Upper lobe of left lung (tissue), 6 donors: ENCODE measurements at regions not wholly inside any gene's neighbourhood (a gene's known extent, or its start where the extent isn't known, plus 50 kb on each side); places are given as distances from the start of the nearest gene placed in this dataset.

Experiments
- ATAC-seq, 2 donors: fragments of 200-7000 bp; cut with Tn5 transposase; one replicate each; pipeline ENCODE4 v1.9.1; 2022; ENCODE audit warnings: mild to moderate bottlenecking in 2 of 2, moderate library complexity in 2 of 2; ENCODE audit not compliant: low FRiP score in 2 of 2
- DNase-seq, 2 donors: peaks; one replicate each; pipeline ENCODE4 v3.0.0-alpha.2; 2019 to 2020
- H3K27ac ChIP-seq, 4 donors: fragments of 200-600 bp; sonication (generic); one replicate each; pipeline ENCODE4 v1.5.1; 2016 to 2019
- H3K27me3 ChIP-seq, 4 donors: fragments of 200-600 bp; sonication (generic); one replicate each; pipeline ENCODE4 v1.5.1; 2017 to 2019
- H3K36me3 ChIP-seq, 4 donors: fragments of 200-600 bp; sonication (generic); one replicate each; pipeline ENCODE4 v1.5.1; 2016 to 2019
- H3K4me1 ChIP-seq, 4 donors: fragments of 200-600 bp; sonication (generic); one replicate each; pipeline ENCODE4 v1.5.1; 2018 to 2019
- H3K4me3 ChIP-seq, 4 donors: fragments of 200-600 bp; sonication (generic); one replicate each; pipeline ENCODE4 v1.5.1; 2017 to 2019; ENCODE audit warnings: mild to moderate bottlenecking in 2 of 4, moderate library complexity in 1 of 4
- H3K9me3 ChIP-seq, 4 donors: fragments of 200-600 bp; sonication (generic); one replicate each; pipeline ENCODE4 v1.5.1; 2018 to 2019
- EP300 ChIP-seq, 4 donors: sonication (generic); formaldehyde crosslinking; IDR thresholded peaks; one replicate each; pipeline ENCODE4 v1.5.1; 2017; ENCODE audit warnings: antibody characterized with exemption in 4 of 4, control low read depth in 2 of 4
- POLR2A ChIP-seq, 4 donors: fragments of 450-650 bp; IDR thresholded peaks; one replicate each; pipeline ENCODE4 v1.5.1; 2016 to 2017; ENCODE audit warnings: antibody characterized with exemption in 4 of 4, mild to moderate bottlenecking in 2 of 4
- POLR2AphosphoS5 ChIP-seq, 2 donors: sonication (generic); formaldehyde crosslinking; IDR thresholded peaks; one replicate each; pipeline ENCODE4 v1.5.1; 2017; ENCODE audit warnings: antibody characterized with exemption in 2 of 2
- WGBS, 2 donors: methylation state at CpG; one replicate each; pipeline ENCODE4 v1.1.5; 2017 to 2018; 5-methylcytosine and 5-hydroxymethylcytosine counted together
- TF ChIP-seq, protein P1 (sequence below), 6 experiments: fragments of 450-650 bp in 4 of 6; fragments of 200-600 bp in 2 of 6; sonication (generic) in 2 of 6; IDR thresholded peaks; one replicate each; pipeline ENCODE4 v1.5.1; 2016 to 2019; ENCODE audit warnings: antibody characterized with exemption in 6 of 6
- donor health status: DM: no; HTN: no; CAD: no; lungs with moderate emphysema.
- donor health status: DM: no; HTN: yes; CAD: no; lungs with severe emphysema.

DNA sequence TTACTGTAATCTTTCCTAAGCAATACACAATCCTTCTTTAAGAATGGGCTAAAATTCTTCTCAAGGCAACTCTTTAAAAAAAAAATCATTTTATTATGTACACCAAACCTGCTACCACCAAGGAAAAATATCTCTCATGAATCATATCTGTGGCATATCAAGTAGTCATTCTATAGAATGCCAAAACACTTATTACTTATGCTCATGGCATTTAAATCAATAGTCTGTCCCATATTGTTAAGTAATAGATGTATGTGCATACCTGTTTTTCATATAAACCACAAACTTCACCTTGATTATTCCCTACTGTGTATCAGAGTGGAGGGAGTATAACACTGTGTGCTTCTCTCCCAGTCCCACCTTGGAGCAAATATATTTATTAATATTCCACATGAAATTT lies 95.8 kb upstream of the SETBP1 start:
- Histone ChIP-seq H3K36me3 (no peaks in the 10 kb centered on the region), H3K4me3 (no peak overlapping the region), H3K9me3 (no peaks in the 10 kb centered on the region), H3K27ac (no peak overlapping the region), H3K4me1 (no peaks in the 10 kb centered on the region), H3K27me3 (no peaks in the 10 kb centered on the region)
- DNase-seq (no peak), ATAC-seq (no peak)
- TF ChIP-seq EP300 (IDR thresholded peaks at IDR 0.05) (no peak), POLR2AphosphoS5 (IDR thresholded peaks at IDR 0.05) (no peak), POLR2A (IDR thresholded peaks at IDR 0.05) (no peak)
- TF ChIP-seq, protein P1, sequence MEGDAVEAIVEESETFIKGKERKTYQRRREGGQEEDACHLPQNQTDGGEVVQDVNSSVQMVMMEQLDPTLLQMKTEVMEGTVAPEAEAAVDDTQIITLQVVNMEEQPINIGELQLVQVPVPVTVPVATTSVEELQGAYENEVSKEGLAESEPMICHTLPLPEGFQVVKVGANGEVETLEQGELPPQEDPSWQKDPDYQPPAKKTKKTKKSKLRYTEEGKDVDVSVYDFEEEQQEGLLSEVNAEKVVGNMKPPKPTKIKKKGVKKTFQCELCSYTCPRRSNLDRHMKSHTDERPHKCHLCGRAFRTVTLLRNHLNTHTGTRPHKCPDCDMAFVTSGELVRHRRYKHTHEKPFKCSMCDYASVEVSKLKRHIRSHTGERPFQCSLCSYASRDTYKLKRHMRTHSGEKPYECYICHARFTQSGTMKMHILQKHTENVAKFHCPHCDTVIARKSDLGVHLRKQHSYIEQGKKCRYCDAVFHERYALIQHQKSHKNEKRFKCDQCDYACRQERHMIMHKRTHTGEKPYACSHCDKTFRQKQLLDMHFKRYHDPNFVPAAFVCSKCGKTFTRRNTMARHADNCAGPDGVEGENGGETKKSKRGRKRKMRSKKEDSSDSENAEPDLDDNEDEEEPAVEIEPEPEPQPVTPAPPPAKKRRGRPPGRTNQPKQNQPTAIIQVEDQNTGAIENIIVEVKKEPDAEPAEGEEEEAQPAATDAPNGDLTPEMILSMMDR (IDR thresholded peaks at IDR 0.05) = no peak

DNA sequence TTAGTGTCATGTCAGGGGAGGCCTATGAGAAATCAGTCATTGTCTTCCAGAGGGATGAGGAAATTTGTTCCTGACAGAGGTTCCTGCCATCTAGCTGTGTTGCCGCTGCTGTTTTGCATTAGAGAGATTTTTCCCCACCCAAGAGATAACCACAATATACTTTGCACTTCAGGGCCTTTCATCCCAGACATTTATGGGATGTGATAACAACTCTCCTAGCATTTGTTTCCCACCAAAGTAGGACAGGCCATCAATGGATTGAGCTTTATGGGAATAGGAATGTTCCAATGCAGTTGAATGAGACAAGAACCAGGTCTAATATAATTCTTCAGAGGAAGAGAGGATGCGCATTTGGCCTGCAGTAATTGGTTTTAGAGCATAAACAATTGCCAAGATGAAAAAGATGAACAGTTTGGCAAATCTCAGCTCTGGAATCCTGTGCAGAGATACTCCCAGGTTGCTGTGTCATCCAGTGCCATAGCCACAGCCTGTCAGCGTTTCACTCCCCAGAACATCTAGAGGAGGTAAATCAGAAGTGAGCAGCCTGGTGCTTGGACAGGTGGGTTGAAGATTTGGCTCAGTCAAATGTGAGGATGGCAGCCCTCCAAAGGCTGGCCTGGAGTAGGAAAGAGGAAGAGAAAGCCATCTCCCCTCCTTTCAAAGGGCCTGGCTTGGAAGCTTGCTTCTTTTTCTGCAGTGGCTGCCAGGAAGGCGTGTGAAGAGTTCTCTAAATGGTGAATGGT lies 93.7 kb upstream of the SETBP1 start:
- Histone ChIP-seq H3K4me3 (no peak overlapping the region), H3K27me3 (no peaks in the 10 kb centered on the region), H3K27ac (no peak overlapping the region), H3K4me1 (no peaks in the 10 kb centered on the region), H3K9me3 (no peaks in the 10 kb centered on the region), H3K36me3 (no peaks in the 10 kb centered on the region)
- TF ChIP-seq POLR2AphosphoS5 (IDR thresholded peaks at IDR 0.05) (no peak), EP300 (IDR thresholded peaks at IDR 0.05) (no peak), POLR2A (IDR thresholded peaks at IDR 0.05) (no peak)
- TF ChIP-seq, protein P1 (IDR thresholded peaks at IDR 0.05) = no peak
- DNase-seq (no peak), ATAC-seq (no peak)
- WGBS, 2 donors = 80 to 90% methylated on average over 4 of the region's 4 CpGs

DNA sequence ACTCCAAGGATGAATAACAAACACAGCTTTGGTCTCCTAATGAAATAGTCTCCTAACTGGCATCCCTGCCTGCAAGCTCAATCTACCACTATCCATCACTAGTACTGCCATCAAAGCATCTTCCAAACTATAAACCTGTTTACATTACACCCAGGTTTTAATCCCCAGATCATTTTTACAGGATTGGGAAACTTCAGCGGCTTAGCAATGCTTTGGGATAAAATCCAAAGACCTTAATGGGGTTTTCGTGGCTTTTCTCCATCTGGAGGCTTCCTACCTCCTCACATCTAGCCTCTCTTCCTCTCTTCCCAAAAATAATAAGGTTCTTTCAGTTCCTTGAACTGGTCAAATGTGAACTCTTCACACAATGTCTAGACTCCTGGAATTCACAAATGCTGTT lies 92.2 kb upstream of the SETBP1 start:
- no peak overlapping the region for H3K27ac ChIP-seq
- ATAC-seq (no peak), DNase-seq (no peak)
- H3K4me3 ChIP-seq = no peak overlapping the region
- TF ChIP-seq POLR2A (IDR thresholded peaks at IDR 0.05) (no peak), POLR2AphosphoS5 (IDR thresholded peaks at IDR 0.05) (no peak), EP300 (IDR thresholded peaks at IDR 0.05) (no peak)
- TF ChIP-seq, protein P1 (IDR thresholded peaks at IDR 0.05) = no peak
- H3K36me3 ChIP-seq = no peaks in the 10 kb centered on the region
- 76 to 83% methylated on average over 2 of the region's 2 CpGs for WGBS, 2 donors
- no peaks in the 10 kb centered on the region for H3K4me1 ChIP-seq
- H3K9me3 ChIP-seq = no peaks in the 10 kb centered on the region
- no peaks in the 10 kb centered on the region for H3K27me3 ChIP-seq

DNA sequence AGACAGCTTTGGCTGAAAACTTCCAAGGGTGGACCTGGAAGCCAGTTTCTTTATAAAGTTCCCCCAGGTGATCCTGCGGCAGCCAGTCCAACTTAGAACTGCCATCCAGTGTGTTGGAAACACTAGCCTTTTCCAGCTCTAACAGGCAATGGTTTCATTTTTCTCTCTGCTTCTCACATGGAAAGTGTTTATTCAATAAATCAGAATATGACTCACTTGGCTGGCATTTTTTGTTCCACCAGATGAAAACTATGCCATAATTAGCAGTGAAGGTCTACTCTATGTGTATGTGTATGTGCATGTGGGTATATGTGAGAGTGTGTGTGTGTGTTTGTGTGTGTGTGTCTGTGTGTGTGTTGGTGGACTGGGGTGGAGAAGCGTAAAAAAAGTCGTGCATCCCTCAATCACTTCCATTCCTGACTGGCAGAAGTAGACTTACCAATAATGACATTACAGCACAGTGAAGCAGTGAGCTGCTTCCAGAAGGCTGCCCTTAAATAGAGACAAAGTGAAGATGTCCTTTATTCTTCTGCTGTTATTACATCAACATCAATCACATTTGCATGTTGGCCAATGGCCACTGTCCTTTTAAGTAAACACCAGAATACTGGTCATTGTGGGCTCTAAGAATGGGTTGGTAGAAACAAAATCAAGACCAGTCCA lies 90.9 kb upstream of the SETBP1 start:
- no peaks in the 10 kb centered on the region for H3K36me3 ChIP-seq
- H3K4me3 ChIP-seq = no peak overlapping the region
- ATAC-seq (no peak), DNase-seq (no peak)
- TF ChIP-seq EP300 (IDR thresholded peaks at IDR 0.05) (no peak), POLR2A (IDR thresholded peaks at IDR 0.05) (no peak), POLR2AphosphoS5 (IDR thresholded peaks at IDR 0.05) (no peak)
- TF ChIP-seq, protein P1 (IDR thresholded peaks at IDR 0.05) = no peak
- H3K27me3 ChIP-seq = no peaks in the 10 kb centered on the region
- H3K4me1 ChIP-seq = no peaks in the 10 kb centered on the region
- no peak overlapping the region for H3K27ac ChIP-seq
- no peaks in the 10 kb centered on the region for H3K9me3 ChIP-seq
- 90 to 96% methylated on average over 3 of the region's 3 CpGs for WGBS, 2 donors
